HCT116 (cell line): ENCODE measurements at regions not wholly inside any gene's neighbourhood (a gene's known extent, or its start where the extent isn't known, plus 50 kb on each side); places are given as distances from the start of the nearest gene placed in this dataset.

Experiments
- ATAC-seq: fragments of 200-7000 bp; cut with Tn5 transposase; 2 replicates; pipeline ENCODE4 v1.9.1; 2020; ENCODE audit warnings: mild to moderate bottlenecking, moderate library complexity
- BruUV-seq: library from RNA; stranded (reverse); fragments of 400-500 nt; replicated peaks from 2 replicates; lab custom pipeline; 2021; lab: Mats Ljungman, UMichigan
- CTCF ChIA-PET: fragments of 300-600 bp; sonication (Branson Sonifier 250); formaldehyde crosslinking; loops from one replicate; lab custom pipeline; 2021; ENCODE audit warnings: antibody characterized with exemption; lab: Charles Lee
- POLR2A ChIA-PET: fragments of 300-600, 350-600 bp; sonication (Branson Sonifier 250); formaldehyde crosslinking; loops from one replicate; lab custom pipeline; 2021; ENCODE audit warnings: antibody characterized with exemption; lab: Charles Lee
- RAD21 ChIA-PET, 2 experiments: fragments of 300-600 bp; sonication (Branson Sonifier 250); formaldehyde crosslinking; loops; one replicate each; lab custom pipeline; 2023; ENCODE audit warnings: low total read pairs in 2 of 2; ENCODE audit not compliant: uncharacterized antibody in 2 of 2, unreplicated experiment in 2 of 2, low non-redundant PET in 1 of 2; lab: Charles Lee
- DNase-seq: peaks from one replicate; pipeline ENCODE4 v3.0.0-alpha.2; 2010; ENCODE audit warnings: low read depth, low spot score
- H2AFZ ChIP-seq: fragments of 200-600 bp; shearing (Covaris generic), sonication (generic); 2 replicates; pipeline ENCODE4 v1.6.1; 2017; ENCODE audit warnings: low read depth, mixed run types, mixed read lengths, antibody characterized with exemption, low read length; ENCODE audit not compliant: poor library complexity, severe bottlenecking
- H3K27ac ChIP-seq: 2 replicates; pipeline ENCODE4 v1.5.1; 2012; ENCODE audit warnings: low read depth, low read length
- H3K27me3 ChIP-seq: fragments of 200-600 bp; sonication (generic); 2 replicates; pipeline ENCODE4 v1.6.1; 2016; ENCODE audit warnings: mixed run types, low read length, mixed read lengths; ENCODE audit not compliant: insufficient read depth
- H3K36me3 ChIP-seq, 2 experiments: fragments of 200-500 bp in 1 of 2; fragments of 200-600 bp in 1 of 2; sonication (Bioruptor generic) in 1 of 2; sonication (generic) in 1 of 2; 2 replicates each; pipeline versions ENCODE4 v1.5.1 to v1.6.1; 2014 to 2016; ENCODE audit warnings: low read length in 2 of 2, inconsistent platforms in 1 of 2, mixed read lengths in 1 of 2, mixed run types in 1 of 2; ENCODE audit not compliant: insufficient read depth in 2 of 2, control insufficient read depth in 1 of 2
- H3K4me1 ChIP-seq, 2 experiments: fragments of 200-600 bp in 1 of 2; sonication (generic) in 1 of 2; 2 replicates each; pipeline versions ENCODE4 v1.5.1 to v1.6.1; 2012 to 2017; ENCODE audit warnings: low read length in 2 of 2, inconsistent platforms in 1 of 2, mild to moderate bottlenecking in 1 of 2, mixed read lengths in 1 of 2, mixed run types in 1 of 2, moderate library complexity in 1 of 2; ENCODE audit not compliant: insufficient read depth in 2 of 2, control insufficient read depth in 1 of 2
- H3K4me2 ChIP-seq: fragments of 200-600 bp; sonication (generic); 2 replicates; pipeline ENCODE4 v1.6.1; 2017; ENCODE audit warnings: mixed run types, low read length, mixed read lengths
- H3K4me3 ChIP-seq, 2 experiments: fragments of 200-600 bp in 1 of 2; sonication (generic) in 1 of 2; replicated peaks in 1 of 2; 2 replicates each; pipeline ENCODE4 v1.5.1; 2011 to 2016; ENCODE audit warnings: low read length in 2 of 2, control low read depth in 1 of 2, low read depth in 1 of 2, mild to moderate bottlenecking in 1 of 2, mixed read lengths in 1 of 2, mixed run types in 1 of 2
- H3K79me2 ChIP-seq: fragments of 200-600 bp; sonication (generic); 2 replicates; pipeline ENCODE4 v1.6.1; 2017; ENCODE audit warnings: mild to moderate bottlenecking, mixed run types, low read length, moderate library complexity, mixed read lengths; ENCODE audit not compliant: insufficient read depth
- H3K9ac ChIP-seq: fragments of 200-600 bp; sonication (generic); 2 replicates; pipeline ENCODE4 v1.6.1; 2016; ENCODE audit warnings: low read length, mixed read lengths
- H3K9me2 ChIP-seq: fragments of 200-600 bp; sonication (generic), shearing (Covaris generic); 2 replicates; pipeline ENCODE4 v1.6.1; 2017; ENCODE audit warnings: mixed run types, mild to moderate bottlenecking, moderate library complexity; ENCODE audit not compliant: insufficient read depth
- H3K9me3 ChIP-seq, 2 experiments: fragments of 200-500 bp in 1 of 2; fragments of 200-600 bp in 1 of 2; sonication (Bioruptor generic) in 1 of 2; sonication (generic) in 1 of 2; 2 replicates each; pipeline ENCODE4 v1.6.1; 2014 to 2017; ENCODE audit warnings: low read length in 2 of 2, mixed read lengths in 2 of 2, inconsistent platforms in 1 of 2, low read depth in 1 of 2, mild to moderate bottlenecking in 1 of 2, mixed run types in 1 of 2, moderate library complexity in 1 of 2; ENCODE audit not compliant: control insufficient read depth in 1 of 2, insufficient read depth in 1 of 2
- H4K20me1 ChIP-seq: fragments of 200-600 bp; sonication (generic), shearing (Covaris generic); 2 replicates; pipeline ENCODE4 v1.6.1; 2017; ENCODE audit warnings: mixed run types, mild to moderate bottlenecking, moderate library complexity; ENCODE audit not compliant: insufficient read depth
- ATF3 ChIP-seq: IDR thresholded peaks from 2 replicates; pipeline ENCODE4 v1.6.1; 2012
- EGR1 ChIP-seq: IDR thresholded peaks from 2 replicates; pipeline ENCODE4 v1.6.1; 2012; ENCODE audit warnings: low read depth
- FOSL1 ChIP-seq: IDR thresholded peaks from 2 replicates; pipeline ENCODE4 v1.6.1; 2012; ENCODE audit warnings: low read depth
- SIN3A ChIP-seq: IDR thresholded peaks from 2 replicates; pipeline ENCODE4 v1.6.1; 2012; ENCODE audit warnings: low read depth
- ZNF274 ChIP-seq: fragments of 200-500 bp; sonication (Bioruptor generic); IDR thresholded peaks from 2 replicates; pipeline ENCODE4 v1.6.1; 2014; ENCODE audit warnings: mild to moderate bottlenecking, low read depth, low read length, inconsistent platforms
- intact Hi-C: fragments of 100-400 bp; cut with micrococcal nuclease; formaldehyde crosslinking; loops from 2 replicates; pipeline ENCODE4 v1.10.0; 2022

DNA sequence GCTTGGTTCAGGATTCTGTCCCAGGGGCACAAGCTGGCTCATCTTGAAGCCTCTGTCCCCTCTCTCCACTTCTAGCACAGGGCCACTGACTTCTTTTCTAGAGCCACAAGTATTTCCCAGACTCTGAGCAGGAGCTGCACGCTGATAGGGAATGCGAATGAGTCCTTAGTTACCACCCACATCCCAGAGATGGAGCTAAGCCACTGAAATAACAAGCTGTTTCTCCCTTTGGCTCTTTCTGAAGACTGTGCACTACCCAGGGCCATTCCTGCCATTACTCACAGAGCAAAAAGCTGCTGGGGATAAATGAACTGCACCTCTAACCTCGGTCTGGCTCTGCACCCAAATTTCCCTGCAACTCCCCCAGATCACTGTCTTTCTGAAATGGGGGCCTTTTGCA, 70.6 kb downstream of the TSN start:
- H3K27ac ChIP-seq = no peak overlapping the region
- H3K36me3 ChIP-seq = no peaks in the 10 kb centered on the region
- no peak for DNase-seq
- H3K9ac ChIP-seq = no peak overlapping the region
- intact Hi-C loops = no loop called here
- H3K27me3 ChIP-seq = peaks cover 7% of the 10 kb centered on the region
- no TSS peak for BruUV-seq
- ATAC-seq = no peak
- no peak for TF ChIP-seq FOSL1
- TF ChIP-seq, all 23 proteins: peak for 0
- Histone ChIP-seq H3K4me1 (no peaks in the 10 kb centered on the region), H2AFZ (no peak overlapping the region), H3K9me3 (no peaks in the 10 kb centered on the region), H4K20me1 (no peaks in the 10 kb centered on the region), H3K4me2 (no peak overlapping the region), H3K9me2 (no peaks in the 10 kb centered on the region), H3K4me3 (no peak overlapping the region), H3K79me2 (no peaks in the 10 kb centered on the region)
- RAD21 ChIA-PET = no interaction called here
- POLR2A ChIA-PET = no interaction called here
- CTCF ChIA-PET = interaction anchor here (1.3 to 1.5 kb wide), 2 partner anchors 15 to 72 kb away, joined by 4 read pairs; no protein-coding TSS in a partner anchor

DNA sequence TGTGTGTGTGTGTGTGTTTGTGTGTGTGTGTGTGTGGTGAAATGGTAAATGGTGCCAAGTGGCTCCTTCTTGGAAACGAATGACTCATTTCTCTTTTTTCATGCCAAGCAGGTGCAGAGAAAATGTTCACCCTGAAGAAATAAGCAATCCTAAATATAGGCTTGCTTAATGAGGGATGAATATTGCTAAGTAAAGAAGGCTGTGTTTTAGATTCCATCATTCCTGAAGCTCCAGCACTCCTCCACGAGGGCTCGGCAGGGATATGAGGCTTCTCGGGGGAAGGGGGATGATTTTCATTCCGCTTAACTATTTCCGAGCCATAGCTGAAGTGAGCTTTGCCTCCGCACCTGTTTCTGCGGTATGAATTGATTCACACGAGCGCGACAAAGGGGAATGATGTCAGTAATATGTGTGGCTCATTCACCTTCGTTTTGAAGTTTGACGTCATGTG, 72.9 kb downstream of the TSN start:
- Histone ChIP-seq H3K9ac (no peak overlapping the region), H3K4me3 (no peak overlapping the region), H3K9me2 (no peaks in the 10 kb centered on the region), H3K27me3 (peaks cover 11% of the 10 kb centered on the region), H3K27ac (no peak overlapping the region), H3K4me1 (no peaks in the 10 kb centered on the region), H3K79me2 (no peaks in the 10 kb centered on the region), H4K20me1 (no peaks in the 10 kb centered on the region), H3K36me3 (no peaks in the 10 kb centered on the region), H3K9me3 (no peaks in the 10 kb centered on the region), H3K4me2 (no peak overlapping the region), H2AFZ (no peak overlapping the region)
- TF ChIP-seq EGR1 = no peak
- no peak for TF ChIP-seq SIN3A
- no peak for TF ChIP-seq ZNF274
- no peak for TF ChIP-seq ATF3
- ChIA-PET CTCF (no interaction called here), RAD21 (no interaction called here), POLR2A (no interaction called here)
- intact Hi-C loops = no loop called here
- no TSS peak for BruUV-seq
- ATAC-seq (no peak), DNase-seq (no peak)
